GM10248 (cell line): ENCODE measurements at regions not wholly inside any gene's neighbourhood (a gene's known extent, or its start where the extent isn't known, plus 50 kb on each side); places are given as distances from the start of the nearest gene placed in this dataset.

Experiments used
- CTCF ChIA-PET: fragments of 300-600 bp; sonication (Branson Sonifier 250); formaldehyde crosslinking; extraction: SDS; loops from one replicate; lab custom pipeline; 2021; ENCODE audit warnings: antibody characterized with exemption; lab: Yijun Ruan, JAX
- POLR2A ChIA-PET: fragments of 350-650 bp; sonication (Branson Sonifier 250); formaldehyde crosslinking; extraction: SDS; loops from one replicate; lab custom pipeline; 2020; ENCODE audit warnings: antibody characterized with exemption; lab: Yijun Ruan, JAX
- DNase-seq: peaks from one replicate; pipeline ENCODE4 v3.0.0; 2012; ENCODE audit errors: extremely low spot score
- TF ChIP-seq, protein P1 (sequence below): IDR thresholded peaks from 2 replicates; pipeline ENCODE4 v1.5.1; 2012; ENCODE audit warnings: mild to moderate bottlenecking, low read depth; ENCODE audit errors: extremely low read depth, missing control alignments, control extremely low read depth

DNA sequence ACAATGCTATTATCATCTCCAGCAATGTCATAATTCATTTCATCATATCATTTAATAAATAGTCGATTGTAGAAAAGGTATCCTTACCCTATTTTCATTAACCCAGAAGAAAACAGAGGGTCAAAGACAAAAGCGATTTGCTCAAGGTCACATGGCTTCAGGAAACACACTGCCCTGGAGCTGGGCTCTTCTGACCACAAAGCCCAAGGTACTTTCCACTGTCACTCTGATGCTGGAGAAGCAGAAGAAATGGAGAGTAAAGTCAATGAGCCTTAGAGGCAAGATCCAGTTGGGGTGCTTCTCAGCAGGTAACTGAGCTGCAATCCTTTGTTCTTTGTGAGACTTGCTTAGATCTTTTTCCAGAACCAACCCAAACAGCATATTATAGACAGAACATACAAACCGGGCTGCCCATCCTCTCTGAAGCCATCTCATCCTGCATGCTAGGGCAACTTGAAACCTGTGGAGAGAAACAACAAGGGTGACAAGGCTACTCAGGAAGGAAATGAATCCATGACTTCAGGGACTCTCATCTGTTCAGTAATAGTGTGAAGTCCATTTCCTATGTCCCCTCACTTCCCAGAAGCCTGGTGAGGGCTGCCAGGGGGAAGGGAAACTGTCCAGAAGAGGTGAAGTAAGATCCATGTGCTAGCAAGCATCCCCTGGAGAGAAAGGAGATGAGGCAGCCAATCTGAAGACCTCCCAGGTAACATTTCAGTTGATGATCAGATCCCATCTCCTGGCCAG, 148.6 kb upstream of the SVIL start:
- CTCF ChIA-PET = no interaction called here
- TF ChIP-seq, protein P1, sequence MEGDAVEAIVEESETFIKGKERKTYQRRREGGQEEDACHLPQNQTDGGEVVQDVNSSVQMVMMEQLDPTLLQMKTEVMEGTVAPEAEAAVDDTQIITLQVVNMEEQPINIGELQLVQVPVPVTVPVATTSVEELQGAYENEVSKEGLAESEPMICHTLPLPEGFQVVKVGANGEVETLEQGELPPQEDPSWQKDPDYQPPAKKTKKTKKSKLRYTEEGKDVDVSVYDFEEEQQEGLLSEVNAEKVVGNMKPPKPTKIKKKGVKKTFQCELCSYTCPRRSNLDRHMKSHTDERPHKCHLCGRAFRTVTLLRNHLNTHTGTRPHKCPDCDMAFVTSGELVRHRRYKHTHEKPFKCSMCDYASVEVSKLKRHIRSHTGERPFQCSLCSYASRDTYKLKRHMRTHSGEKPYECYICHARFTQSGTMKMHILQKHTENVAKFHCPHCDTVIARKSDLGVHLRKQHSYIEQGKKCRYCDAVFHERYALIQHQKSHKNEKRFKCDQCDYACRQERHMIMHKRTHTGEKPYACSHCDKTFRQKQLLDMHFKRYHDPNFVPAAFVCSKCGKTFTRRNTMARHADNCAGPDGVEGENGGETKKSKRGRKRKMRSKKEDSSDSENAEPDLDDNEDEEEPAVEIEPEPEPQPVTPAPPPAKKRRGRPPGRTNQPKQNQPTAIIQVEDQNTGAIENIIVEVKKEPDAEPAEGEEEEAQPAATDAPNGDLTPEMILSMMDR = no peak
- DNase-seq = no peak
- POLR2A ChIA-PET = no interaction called here

DNA sequence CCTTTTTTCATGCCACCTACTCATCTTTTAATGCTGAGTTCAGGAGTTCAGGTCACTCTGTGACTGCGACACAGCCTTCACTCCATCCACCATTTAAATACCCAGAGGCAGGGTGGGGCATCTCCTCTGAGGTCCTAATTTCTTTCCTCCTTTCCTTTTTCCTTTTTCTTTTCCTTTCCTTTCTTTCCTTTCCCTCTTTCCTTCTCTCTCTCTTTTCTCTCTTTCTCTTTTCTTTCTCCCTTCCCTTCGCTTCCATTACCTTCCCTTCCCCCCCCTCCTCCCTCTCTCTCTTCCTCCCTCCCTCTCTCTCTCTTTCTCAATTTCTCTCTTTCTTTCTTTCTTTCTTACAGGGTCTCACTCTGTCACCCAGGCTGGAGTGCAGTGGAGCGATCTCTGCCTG, 145.9 kb upstream of the SVIL start:
- POLR2A ChIA-PET = no interaction called here
- CTCF ChIA-PET = no interaction called here

DNA sequence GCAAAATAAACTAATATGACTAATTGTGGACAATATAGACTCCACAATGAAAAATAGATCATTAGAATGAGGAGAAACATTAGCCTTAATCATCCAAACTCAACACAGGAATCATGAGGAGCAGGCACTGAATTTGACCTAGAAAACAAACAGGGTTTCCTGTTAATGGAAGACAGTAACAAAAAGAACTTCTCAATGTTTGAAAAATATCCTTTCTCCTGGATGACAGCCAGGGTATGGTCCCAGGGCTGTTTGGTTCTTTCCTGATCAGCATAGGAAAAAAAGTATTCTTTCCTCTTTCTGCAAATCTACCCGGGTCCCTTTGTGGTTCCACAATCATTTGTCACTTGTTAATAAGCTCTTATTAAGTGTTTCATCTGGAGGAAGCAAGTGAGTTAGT, 145.3 kb upstream of the SVIL start:
- TF ChIP-seq, protein P1 = no peak
- DNase-seq = no peak
- POLR2A ChIA-PET = no interaction called here
- CTCF ChIA-PET = no interaction called here

More for the DNA sequence above, 145.9 kb upstream of the SVIL start:
- TF ChIP-seq, protein P1 = no peak
- no peak for DNase-seq

DNA sequence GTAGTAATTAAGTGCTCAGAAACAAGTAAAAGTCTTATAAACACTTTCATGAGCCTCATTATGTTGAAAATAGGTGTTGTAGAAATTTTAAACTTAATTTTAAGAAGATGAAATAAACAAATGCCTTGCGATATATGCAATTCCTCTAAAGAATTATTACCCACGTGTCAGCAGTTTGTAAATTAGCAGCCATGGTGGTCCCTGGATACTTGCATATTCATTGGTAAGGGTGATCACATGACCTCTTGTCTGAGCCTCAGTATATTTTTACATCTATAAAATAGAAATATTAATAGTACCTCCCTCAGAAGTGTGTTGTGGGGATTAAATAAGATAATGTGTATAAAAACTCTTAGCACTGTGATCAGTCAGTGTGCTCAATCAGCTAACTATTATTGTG, 141.5 kb upstream of the SVIL start:
- TF ChIP-seq, protein P1 = no peak
- ChIA-PET CTCF (no interaction called here), POLR2A (no interaction called here)
- no peak for DNase-seq

DNA sequence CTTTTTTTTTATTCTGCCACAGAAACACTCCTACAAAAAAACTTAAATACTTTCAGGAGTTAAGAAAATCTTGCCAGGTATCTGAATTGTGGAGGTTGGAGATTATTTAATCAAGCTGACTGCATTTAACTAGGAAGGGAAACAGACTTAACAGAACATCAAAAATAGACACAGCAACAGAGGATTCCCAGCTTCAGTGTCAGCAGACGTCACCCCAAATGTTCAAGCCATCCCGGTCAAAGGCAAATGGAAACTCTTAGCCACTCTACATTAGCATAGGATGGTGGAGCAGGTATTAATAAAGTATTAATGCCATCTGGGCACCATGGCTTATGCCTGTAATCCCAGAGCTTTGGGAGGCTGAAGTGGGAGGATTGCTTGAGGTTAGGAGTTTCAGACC, 139.7 kb upstream of the SVIL start:
- POLR2A ChIA-PET = no interaction called here
- CTCF ChIA-PET = interaction anchor here (0.8 kb wide), 1 partner anchor 18 kb away, joined by 3 read pairs; no protein-coding TSS in a partner anchor
- TF ChIP-seq, protein P1 = no peak
- DNase-seq = no peak

DNA sequence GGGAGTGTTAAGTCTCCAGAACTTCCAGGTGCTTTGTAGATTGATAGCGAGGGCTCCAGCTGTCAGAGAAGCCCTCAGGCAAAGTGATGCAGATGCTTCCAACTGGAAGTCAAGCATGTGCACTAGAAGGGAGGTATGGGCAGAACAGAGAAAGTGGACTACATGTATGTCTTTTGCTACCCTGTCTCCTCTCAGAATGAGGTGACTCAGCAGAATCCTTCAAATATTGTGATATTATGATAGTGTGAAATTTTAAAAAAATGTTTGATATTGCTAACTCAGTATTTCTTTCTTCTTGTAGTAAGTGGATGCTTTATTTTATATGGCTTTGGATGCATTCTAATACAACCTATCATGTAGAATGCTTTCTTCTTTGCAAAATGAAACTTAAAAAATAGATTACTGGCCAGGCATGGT, 138.9 kb upstream of the SVIL start:
- ChIA-PET CTCF (no interaction called here), POLR2A (no interaction called here)
- TF ChIP-seq, protein P1 = no peak
- DNase-seq = no peak
